Ishikawa (cell line): ENCODE measurements at regions not wholly inside any gene's neighbourhood (a gene's known extent, or its start where the extent isn't known, plus 50 kb on each side); places are given as distances from the start of the nearest gene placed in this dataset.

Source experiments
- EGR1 ChIP-seq: IDR thresholded peaks from 2 replicates; pipeline ENCODE4 v1.6.1; 2012
- EP300 ChIP-seq: IDR thresholded peaks from 2 replicates; pipeline ENCODE4 v1.6.1; 2012; ENCODE audit warnings: borderline replicate concordance
- RAD21 ChIP-seq: IDR thresholded peaks from 2 replicates; pipeline ENCODE4 v1.6.1; 2012; ENCODE audit warnings: low read depth
- TAF1 ChIP-seq: IDR thresholded peaks from 2 replicates; pipeline ENCODE4 v1.6.1; 2012; ENCODE audit warnings: low read depth, mild to moderate bottlenecking
- YY1 ChIP-seq: IDR thresholded peaks from 2 replicates; pipeline ENCODE4 v1.6.1; 2012; ENCODE audit warnings: low read depth
- ZBTB7A ChIP-seq: IDR thresholded peaks from 2 replicates; pipeline ENCODE4 v1.6.1; 2012; ENCODE audit warnings: low read depth
- TF ChIP-seq, protein P1 (sequence below): IDR thresholded peaks from 2 replicates; pipeline ENCODE4 v1.6.1; 2012
- TF ChIP-seq, protein P2 (sequence below): IDR thresholded peaks from 2 replicates; pipeline ENCODE4 v1.6.1; 2012
- TF ChIP-seq, protein P3 (sequence below): IDR thresholded peaks from 2 replicates; pipeline ENCODE4 v1.6.1; 2012; ENCODE audit warnings: low read depth, mild to moderate bottlenecking

DNA sequence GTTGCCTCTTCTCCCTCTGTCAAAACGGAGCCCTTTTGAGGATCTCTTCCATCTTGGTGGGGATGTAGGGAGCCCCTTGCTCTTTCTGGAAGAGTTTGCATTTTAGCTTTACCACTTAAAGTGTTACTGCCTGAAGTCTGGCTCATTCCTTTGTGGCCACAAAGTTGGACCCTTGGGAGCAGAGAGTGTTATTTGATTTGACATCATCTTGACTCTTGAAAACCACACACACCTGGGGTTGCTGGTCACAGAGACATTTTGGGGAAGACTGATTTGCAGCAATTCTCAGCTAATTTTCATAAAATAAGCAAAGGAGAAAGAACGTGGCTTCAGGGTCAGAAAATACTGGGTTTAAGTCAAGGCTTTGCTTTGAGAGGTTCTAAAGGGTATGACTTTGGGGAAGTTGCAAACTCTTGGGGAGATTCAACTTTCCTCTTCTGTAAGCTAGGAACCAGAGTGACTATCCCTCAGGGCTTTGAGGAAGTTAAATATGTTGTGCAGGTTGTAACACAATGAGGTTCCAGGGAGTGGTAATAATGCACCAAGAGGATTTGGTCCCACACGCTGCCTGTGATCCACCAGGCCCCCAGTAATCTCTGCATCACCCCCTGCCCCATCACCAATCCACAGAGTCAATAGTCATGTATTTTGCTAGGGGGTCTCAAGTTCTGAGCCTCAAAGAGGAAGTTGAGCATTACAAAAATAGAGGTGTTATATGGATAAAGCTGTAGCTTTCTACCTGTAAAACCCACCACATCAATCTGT is 141.6 kb upstream of the SLC24A3 start:
- TF ChIP-seq TAF1 (no peak), EGR1 (no peak), EP300 (no peak), YY1 (no peak), RAD21 (no peak), ZBTB7A (no peak)
- TF ChIP-seq, protein P1, sequence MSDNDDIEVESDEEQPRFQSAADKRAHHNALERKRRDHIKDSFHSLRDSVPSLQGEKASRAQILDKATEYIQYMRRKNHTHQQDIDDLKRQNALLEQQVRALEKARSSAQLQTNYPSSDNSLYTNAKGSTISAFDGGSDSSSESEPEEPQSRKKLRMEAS: no peak
- TF ChIP-seq, protein P2, sequence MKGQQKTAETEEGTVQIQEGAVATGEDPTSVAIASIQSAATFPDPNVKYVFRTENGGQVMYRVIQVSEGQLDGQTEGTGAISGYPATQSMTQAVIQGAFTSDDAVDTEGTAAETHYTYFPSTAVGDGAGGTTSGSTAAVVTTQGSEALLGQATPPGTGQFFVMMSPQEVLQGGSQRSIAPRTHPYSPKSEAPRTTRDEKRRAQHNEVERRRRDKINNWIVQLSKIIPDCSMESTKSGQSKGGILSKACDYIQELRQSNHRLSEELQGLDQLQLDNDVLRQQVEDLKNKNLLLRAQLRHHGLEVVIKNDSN: no peak
- TF ChIP-seq, protein P3, sequence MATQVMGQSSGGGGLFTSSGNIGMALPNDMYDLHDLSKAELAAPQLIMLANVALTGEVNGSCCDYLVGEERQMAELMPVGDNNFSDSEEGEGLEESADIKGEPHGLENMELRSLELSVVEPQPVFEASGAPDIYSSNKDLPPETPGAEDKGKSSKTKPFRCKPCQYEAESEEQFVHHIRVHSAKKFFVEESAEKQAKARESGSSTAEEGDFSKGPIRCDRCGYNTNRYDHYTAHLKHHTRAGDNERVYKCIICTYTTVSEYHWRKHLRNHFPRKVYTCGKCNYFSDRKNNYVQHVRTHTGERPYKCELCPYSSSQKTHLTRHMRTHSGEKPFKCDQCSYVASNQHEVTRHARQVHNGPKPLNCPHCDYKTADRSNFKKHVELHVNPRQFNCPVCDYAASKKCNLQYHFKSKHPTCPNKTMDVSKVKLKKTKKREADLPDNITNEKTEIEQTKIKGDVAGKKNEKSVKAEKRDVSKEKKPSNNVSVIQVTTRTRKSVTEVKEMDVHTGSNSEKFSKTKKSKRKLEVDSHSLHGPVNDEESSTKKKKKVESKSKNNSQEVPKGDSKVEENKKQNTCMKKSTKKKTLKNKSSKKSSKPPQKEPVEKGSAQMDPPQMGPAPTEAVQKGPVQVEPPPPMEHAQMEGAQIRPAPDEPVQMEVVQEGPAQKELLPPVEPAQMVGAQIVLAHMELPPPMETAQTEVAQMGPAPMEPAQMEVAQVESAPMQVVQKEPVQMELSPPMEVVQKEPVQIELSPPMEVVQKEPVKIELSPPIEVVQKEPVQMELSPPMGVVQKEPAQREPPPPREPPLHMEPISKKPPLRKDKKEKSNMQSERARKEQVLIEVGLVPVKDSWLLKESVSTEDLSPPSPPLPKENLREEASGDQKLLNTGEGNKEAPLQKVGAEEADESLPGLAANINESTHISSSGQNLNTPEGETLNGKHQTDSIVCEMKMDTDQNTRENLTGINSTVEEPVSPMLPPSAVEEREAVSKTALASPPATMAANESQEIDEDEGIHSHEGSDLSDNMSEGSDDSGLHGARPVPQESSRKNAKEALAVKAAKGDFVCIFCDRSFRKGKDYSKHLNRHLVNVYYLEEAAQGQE: no peak
